ENCODE measurements at regions not wholly inside any gene's neighbourhood (a gene's known extent, or its start where the extent isn't known, plus 50 kb on each side); places are given as distances from the start of the nearest gene placed in this dataset.

DNA sequence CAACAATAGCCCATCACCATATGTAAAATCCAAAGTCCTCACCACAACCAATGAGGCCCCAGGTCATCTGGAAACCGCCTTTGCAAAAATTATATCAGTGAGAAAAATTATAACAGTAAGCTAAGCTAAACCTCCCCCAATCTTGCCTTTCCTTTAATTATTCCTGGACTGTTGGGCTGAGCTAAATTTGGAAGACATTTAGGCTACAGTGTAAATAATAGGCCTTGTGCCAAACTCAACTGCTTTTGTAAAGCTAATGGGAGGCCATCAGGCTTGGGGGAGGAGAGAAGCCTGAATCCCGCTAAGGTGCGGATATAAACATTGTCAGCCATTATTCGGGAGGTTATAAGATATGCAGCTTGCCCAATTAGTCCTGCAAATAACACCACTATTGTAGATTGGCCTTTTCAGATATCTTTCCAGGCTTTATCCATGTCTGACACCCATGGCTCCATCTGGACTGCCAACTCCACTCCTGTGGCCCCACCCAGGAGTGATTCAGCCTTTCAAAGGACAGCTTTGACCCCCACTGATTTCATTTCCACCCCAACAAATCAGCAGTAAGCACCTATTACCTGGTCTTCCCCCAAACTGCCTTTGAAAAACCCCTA lies 53.0 kb upstream of the CA12 start:
- H3K36me3 ChIP-seq = no peaks in the 10 kb centered on the region
- no peak overlapping the region for H3K4me3 ChIP-seq
- TF ChIP-seq, protein P1, sequence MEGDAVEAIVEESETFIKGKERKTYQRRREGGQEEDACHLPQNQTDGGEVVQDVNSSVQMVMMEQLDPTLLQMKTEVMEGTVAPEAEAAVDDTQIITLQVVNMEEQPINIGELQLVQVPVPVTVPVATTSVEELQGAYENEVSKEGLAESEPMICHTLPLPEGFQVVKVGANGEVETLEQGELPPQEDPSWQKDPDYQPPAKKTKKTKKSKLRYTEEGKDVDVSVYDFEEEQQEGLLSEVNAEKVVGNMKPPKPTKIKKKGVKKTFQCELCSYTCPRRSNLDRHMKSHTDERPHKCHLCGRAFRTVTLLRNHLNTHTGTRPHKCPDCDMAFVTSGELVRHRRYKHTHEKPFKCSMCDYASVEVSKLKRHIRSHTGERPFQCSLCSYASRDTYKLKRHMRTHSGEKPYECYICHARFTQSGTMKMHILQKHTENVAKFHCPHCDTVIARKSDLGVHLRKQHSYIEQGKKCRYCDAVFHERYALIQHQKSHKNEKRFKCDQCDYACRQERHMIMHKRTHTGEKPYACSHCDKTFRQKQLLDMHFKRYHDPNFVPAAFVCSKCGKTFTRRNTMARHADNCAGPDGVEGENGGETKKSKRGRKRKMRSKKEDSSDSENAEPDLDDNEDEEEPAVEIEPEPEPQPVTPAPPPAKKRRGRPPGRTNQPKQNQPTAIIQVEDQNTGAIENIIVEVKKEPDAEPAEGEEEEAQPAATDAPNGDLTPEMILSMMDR (IDR thresholded peaks at IDR 0.05) = no peak
- ATAC-seq = no peak
- peaks cover 12% of the 10 kb centered on the region for H3K4me1 ChIP-seq
- no peaks in the 10 kb centered on the region for H3K9me3 ChIP-seq
- intact Hi-C loops (cut with DNase I) = no loop called here
- H3K27ac ChIP-seq = no peak overlapping the region
- DNase-seq = no peak
- H3K27me3 ChIP-seq (ENCODE audit: low read depth) = no peaks in the 10 kb centered on the region

DNA sequence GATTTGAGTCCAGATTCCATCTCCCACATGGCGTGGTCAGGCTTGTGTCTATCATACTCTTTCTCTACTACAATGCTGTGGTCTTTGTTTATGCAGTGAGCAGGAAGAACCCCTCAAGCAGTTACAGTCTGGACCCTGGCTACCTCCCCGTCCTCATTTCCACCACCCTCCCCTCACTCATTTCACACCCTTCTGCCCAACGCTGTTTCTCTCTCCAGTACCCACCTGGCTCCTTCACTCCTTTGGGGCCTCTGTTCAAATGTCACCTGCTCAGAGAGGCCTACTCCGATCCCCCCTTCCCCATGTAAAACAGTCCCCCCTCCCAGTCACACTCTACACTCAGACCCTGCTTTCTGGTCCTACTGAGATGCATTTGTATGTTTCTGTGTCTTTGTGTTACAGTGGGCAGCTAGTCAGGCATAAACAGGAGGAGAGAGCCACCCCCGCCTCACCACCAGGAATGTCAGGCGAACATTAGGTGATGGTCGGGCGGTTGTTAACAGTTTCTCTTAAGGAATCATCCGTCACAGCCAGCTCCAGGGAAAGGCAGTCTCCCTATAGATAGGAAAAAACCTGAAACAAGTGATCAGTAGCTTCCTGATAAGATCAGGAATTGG lies 53.7 kb upstream of the CA12 start:
- H3K27me3 ChIP-seq (ENCODE audit: low read depth) = no peaks in the 10 kb centered on the region
- no peaks in the 10 kb centered on the region for H3K36me3 ChIP-seq
- no peak for DNase-seq
- H3K27ac ChIP-seq = no peak overlapping the region
- no peaks in the 10 kb centered on the region for H3K9me3 ChIP-seq
- no peak overlapping the region for H3K4me3 ChIP-seq
- TF ChIP-seq, protein P1 (IDR thresholded peaks at IDR 0.05) = no peak
- peaks cover 12% of the 10 kb centered on the region for H3K4me1 ChIP-seq
- intact Hi-C loops (cut with DNase I) = no loop called here
- no peak for ATAC-seq

DNA sequence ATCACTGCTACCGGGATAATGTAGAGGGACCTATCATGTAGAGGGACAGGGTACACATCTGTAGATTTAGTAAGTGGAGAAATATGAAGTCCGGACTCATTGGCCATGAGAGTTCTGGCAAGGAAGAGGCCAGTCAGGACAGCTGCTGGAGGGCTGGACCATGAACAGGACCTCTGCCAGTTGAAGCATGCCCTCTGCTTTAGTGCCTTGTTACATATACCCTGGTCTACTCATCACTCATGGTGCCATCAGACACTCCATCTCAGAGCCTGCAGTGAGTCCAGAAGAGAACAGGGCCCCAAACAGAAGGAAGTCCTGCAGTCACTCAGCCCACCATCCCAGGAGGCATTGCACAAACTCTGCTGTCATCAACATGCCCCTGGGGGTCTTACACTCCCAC lies 54.7 kb upstream of the CA12 start:
- H3K4me1 ChIP-seq = peaks cover 12% of the 10 kb centered on the region
- DNase-seq (no peak), ATAC-seq (peak in 1 of 2 donors; percentile 12)
- TF ChIP-seq, protein P1 (IDR thresholded peaks at IDR 0.05) = no peak
- intact Hi-C loops (cut with DNase I) = no loop called here
- no peaks in the 10 kb centered on the region for H3K9me3 ChIP-seq
- H3K36me3 ChIP-seq = no peaks in the 10 kb centered on the region
- H3K27ac ChIP-seq = peak overlapping the region; percentile 20
- H3K27me3 ChIP-seq (ENCODE audit: low read depth) = no peaks in the 10 kb centered on the region
- H3K4me3 ChIP-seq = no peak overlapping the region

DNA sequence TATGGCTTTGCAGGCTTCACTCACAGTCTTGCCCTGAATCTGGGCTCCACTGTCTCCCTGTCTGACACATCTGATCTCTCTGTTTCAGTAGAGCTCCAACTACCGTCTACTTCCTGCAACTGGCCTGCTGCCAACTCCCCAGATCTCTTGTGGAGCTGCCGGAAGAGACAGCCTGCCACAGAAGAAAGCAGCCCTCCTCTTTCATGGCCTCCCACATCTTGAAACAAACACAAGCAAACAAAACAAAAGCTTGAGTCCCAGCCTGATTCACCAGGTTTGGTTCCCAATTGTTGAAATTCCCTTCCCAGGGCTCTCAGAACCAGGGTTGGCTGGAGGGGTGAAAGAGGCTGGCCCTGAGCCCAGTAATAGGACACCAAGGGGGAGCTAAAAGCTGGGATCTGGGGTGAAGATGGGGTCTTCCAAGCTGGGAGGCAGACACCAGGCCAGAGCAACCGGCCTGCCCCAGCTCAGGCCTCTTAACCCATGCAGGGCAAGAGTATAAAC lies 55.3 kb upstream of the CA12 start:
- Histone ChIP-seq H3K27ac (peak overlapping the region; percentile 20), H3K9me3 (no peaks in the 10 kb centered on the region), H3K4me1 (peaks cover 12% of the 10 kb centered on the region), H3K27me3 (ENCODE audit: low read depth) (no peaks in the 10 kb centered on the region), H3K4me3 (no peak overlapping the region), H3K36me3 (no peaks in the 10 kb centered on the region)
- DNase-seq (peak; percentile 82), ATAC-seq (peak; percentile 64 to 74)
- intact Hi-C loops (cut with DNase I) = no loop called here
- TF ChIP-seq, protein P1 (IDR thresholded peaks at IDR 0.05) = no peak

DNA sequence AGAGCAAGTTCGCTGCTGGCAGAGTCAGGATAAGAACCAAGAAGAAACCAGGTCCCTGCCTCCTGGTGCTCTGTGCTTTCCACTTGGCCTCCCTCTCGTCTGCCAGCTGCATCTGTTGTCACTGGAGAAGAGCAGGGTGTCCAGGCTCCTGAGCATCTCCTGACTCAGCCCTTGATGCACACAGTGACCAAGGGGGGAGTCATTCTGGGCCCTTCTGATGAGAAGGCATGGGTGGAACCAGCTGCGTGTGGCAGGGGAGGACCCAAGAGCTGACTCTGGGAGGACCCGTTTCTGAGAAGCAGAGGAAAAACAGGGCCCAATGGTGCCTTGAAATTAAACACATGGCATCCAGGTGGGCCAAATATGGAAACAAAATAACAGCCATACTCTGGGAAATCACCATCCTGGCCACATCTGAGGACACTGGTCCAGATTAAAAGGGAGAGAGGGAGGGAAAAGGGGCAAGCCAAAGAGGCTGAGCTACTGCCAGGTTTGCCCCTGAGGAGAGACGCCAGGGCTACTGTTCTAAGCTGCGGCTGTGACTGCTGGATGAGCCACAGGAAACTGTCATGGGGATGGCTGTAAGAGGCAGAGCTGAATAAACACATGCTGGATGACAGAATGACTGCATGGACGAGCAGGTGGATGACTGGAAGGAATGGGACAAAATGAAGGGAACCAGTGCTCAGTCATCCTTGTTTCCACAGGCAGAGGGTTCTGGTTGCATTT lies 58.1 kb upstream of the CA12 start:
- no peak for ATAC-seq
- TF ChIP-seq, protein P1 (IDR thresholded peaks at IDR 0.05) = no peak

More for the DNA sequence above, 58.1 kb upstream of the CA12 start:
- intact Hi-C loops (cut with DNase I) = no loop called here
- H3K4me3 ChIP-seq = no peak overlapping the region
- peaks cover 12% of the 10 kb centered on the region for H3K4me1 ChIP-seq
- H3K36me3 ChIP-seq = no peaks in the 10 kb centered on the region
- DNase-seq = no peak
- H3K9me3 ChIP-seq = no peaks in the 10 kb centered on the region
- no peak overlapping the region for H3K27ac ChIP-seq
- H3K27me3 ChIP-seq (ENCODE audit: low read depth) = no peaks in the 10 kb centered on the region

All from lower lobe of right lung (tissue), 2 donors.